Suprapubic skin (tissue), 4 donors: ENCODE measurements at regions not wholly inside any gene's neighbourhood (a gene's known extent, or its start where the extent isn't known, plus 50 kb on each side); places are given as distances from the start of the nearest gene placed in this dataset.

ENCODE experiments used
- EP300 ChIP-seq: sonication (generic); formaldehyde crosslinking; IDR thresholded peaks from one replicate; pipeline ENCODE4 v1.6.1; 2017; ENCODE audit warnings: antibody characterized with exemption
- POLR2A ChIP-seq, 2 donors: fragments of 450-650 bp; IDR thresholded peaks; one replicate each; pipeline ENCODE4 v1.6.1; 2017; ENCODE audit warnings: antibody characterized with exemption in 2 of 2, mild to moderate bottlenecking in 2 of 2, moderate library complexity in 2 of 2
- POLR2AphosphoS5 ChIP-seq, 3 donors: sonication (generic); formaldehyde crosslinking; IDR thresholded peaks; one replicate each; pipeline ENCODE4 v1.6.1; 2017; ENCODE audit warnings: antibody characterized with exemption in 3 of 3
- TF ChIP-seq, protein P1 (sequence below), 2 donors: fragments of 200-600 bp in 1 of 2; fragments of 450-650 bp in 1 of 2; sonication (generic) in 1 of 2; IDR thresholded peaks; one replicate each; pipeline ENCODE4 v1.5.1; 2016 to 2019; ENCODE audit warnings: antibody characterized with exemption in 2 of 2, mild to moderate bottlenecking in 1 of 2, moderate library complexity in 1 of 2

DNA sequence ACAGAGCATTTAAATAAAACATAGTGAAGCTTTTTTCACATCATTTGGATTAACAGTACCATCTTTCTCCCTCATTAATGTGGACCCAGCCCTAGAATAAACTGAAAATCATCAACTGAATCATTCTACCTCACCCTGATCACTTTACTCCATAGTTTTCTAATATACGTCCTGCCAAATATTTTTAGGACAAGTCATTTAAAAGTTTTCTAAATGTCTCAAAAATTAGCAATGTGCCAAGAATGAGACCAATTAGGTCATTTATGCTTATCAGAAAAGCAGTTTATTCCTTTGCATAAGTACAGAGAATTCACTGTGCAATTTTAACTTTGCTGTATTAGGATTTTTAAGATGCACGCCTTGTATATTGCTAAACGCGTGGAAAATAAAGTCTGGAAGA, 284.4 kb downstream of the PIK3R1 start:
- TF ChIP-seq EP300, result no peak
- TF ChIP-seq POLR2A (IDR thresholded peaks at IDR 0.05), result no peak
- TF ChIP-seq, protein P1, sequence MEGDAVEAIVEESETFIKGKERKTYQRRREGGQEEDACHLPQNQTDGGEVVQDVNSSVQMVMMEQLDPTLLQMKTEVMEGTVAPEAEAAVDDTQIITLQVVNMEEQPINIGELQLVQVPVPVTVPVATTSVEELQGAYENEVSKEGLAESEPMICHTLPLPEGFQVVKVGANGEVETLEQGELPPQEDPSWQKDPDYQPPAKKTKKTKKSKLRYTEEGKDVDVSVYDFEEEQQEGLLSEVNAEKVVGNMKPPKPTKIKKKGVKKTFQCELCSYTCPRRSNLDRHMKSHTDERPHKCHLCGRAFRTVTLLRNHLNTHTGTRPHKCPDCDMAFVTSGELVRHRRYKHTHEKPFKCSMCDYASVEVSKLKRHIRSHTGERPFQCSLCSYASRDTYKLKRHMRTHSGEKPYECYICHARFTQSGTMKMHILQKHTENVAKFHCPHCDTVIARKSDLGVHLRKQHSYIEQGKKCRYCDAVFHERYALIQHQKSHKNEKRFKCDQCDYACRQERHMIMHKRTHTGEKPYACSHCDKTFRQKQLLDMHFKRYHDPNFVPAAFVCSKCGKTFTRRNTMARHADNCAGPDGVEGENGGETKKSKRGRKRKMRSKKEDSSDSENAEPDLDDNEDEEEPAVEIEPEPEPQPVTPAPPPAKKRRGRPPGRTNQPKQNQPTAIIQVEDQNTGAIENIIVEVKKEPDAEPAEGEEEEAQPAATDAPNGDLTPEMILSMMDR (IDR thresholded peaks at IDR 0.05), result no peak
- TF ChIP-seq POLR2AphosphoS5 (IDR thresholded peaks at IDR 0.05), result no peak
